GM21526 (cell line): ENCODE measurements at regions not wholly inside any gene's neighbourhood (a gene's known extent, or its start where the extent isn't known, plus 50 kb on each side); places are given as distances from the start of the nearest gene placed in this dataset.
A peak's percentile ranks its signal among the peaks of the same experiment; 100 is the strongest.
"Not testable (repeated sequence)": the region's sequence is repeated elsewhere in the genome, so short reads cannot be mapped to it uniquely, and the experiment has no call there.

Experiments
- ATAC-seq: cut with Tn5 transposase; IDR thresholded peaks from one replicate; pipeline ENCODE4 v1.9.1; 2021; ENCODE audit warnings: moderate library complexity; ENCODE audit not compliant: unreplicated experiment, low FRiP score

DNA sequence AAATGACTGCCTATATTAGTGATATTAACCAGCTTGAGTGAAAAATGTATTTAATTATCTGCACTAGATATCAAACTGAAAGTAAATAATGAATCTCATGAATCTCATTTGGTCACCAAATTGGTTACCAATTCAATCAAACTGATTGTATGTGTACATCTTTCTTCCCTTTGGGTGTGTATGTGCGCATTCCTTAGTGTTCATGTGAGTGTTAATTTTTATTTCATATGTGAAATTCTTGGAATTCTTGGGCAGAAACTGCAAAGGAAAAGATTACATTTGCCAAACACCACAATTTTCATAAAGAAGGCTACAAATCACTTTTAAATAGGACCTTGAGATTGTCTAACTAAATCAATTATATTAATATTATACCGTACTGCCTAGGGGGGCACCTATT, 648.4 kb upstream of the MARCKS start:
- no peak for ATAC-seq

DNA sequence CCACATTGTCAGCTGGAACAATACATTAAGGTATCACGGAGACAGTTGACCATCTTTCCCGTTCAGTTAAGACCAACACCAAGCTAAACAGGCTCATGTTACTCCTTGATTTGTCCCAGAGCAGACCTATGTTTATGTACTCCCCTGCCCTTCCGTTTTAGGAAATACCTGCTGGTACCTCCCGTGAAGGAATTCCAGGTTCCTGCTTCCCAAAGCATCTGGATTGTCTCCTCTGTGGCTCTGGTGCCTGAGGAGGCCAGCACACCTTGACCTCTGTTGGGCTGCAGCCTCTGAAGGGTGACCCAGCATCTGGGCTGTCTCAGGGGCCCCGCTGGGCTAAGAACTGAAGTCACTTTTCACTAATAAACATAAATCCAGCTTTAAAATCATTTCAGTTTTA, 647.8 kb upstream of the MARCKS start:
- ATAC-seq, result no peak

DNA sequence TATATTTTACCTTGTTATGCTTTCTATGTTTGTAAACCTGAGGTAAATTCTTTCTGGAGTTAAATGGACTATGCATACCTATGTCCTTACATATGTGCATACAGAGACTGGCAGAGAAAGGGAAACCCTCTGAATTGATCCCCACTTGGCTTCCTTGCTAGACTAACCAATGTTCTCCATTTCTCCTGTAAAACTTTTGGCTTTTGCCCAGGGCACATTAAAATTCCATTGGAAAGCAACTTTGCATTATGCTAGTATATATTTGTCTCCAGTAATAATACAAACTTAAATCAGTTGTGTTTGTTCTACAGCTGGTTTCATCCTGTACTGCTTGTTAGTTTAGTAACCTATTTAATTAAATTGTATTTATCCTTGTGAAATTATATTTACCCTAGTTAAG, 646.0 kb upstream of the MARCKS start:
- ATAC-seq, result no peak

DNA sequence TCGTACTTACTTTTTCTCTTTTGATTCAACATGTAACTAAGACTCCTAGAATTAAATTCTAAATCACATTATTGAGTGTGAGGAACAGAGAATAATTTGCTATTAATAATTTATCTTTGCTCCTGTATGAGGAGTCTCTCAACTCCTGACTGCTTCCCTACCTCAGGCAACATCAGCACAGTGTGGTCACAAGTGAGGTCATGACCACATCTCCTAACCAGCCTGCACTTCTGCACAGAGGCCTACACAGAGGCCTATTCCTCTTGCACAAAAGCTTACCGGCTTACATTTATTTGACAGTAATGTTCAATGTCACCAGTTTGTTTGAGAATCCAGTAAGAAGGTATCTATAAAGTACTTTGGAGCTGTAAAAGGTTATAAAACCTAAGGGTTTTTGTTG, 637.4 kb upstream of the MARCKS start:
- no peak for ATAC-seq

DNA sequence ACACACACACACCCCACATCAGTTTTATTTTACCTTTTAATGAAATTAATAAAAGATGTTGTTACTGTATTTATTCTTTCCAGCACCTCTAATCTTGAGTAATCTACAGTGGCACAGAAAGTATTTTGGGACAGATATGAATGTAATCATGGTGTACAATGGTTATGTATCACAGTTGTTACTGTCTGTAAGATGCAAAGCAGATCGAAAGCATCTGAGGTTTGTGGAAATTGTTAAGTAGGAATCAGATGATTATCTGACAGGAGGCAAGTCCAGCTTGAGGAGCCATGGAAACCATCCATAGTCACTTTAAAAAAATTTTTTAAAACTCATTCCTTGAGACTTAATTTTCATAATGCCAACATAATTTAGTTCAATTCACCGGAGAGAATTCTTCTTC, 636.3 kb upstream of the MARCKS start:
- no peak for ATAC-seq

DNA sequence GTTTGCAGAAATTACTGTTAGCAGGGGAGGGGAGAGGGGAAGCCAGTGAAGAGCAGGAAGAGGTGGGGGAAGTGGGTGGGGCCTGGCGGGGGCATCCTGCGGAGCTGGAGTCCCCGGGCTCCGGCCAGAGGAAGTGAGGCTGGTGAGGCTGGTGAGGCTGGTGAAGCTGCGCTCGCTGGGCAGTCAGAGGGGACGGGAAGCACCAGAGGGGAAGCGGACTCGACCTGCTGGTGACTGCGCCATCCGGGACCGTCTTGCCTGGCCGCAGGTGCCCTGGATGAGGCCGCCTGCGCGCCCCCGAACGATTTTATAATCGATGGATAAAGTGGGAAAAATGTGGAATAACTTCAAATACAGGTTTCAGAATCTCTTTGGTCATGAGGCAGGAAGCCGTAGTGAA, 635.3 kb upstream of the MARCKS start:
- no peak for ATAC-seq

DNA sequence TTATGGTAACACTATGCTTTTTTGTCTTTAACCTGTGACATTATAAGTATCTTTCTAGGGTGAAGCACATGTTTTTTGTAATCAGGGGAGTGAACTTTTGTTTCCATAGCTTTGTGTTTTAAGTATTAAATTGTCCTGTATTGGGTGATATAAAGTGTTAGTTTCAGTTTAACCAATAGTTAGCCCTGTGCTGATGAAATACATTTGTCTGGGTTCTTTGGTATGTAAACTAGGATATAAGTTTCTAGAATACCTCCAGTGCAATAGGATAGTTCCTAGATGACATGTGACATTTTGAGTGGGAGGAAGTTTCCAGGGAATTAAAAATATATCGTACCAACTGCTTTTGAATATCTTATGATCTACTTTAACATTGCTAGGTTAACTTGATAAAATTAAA, 611.0 kb upstream of the MARCKS start:
- ATAC-seq, result no peak

DNA sequence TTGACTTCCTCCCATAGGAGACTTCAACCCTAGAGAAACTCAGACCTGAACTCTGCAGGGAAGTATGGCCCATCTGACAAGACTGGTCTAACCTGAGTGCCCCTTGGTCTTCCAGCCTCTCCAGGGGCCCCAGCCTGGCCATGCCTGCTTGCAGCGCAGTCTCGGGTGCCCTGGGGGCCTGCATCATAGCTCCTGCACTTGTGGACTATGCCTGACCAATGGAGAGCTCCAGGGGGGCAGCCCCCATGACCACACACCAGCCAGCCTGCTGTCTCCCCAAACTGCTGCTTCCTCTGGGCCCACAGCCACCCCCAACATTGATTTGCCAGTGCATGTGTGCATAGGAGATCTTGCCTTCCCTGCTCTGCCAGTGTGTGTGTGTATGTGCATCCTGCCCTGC, 608.6 kb upstream of the MARCKS start:
- ATAC-seq, result no peak

DNA sequence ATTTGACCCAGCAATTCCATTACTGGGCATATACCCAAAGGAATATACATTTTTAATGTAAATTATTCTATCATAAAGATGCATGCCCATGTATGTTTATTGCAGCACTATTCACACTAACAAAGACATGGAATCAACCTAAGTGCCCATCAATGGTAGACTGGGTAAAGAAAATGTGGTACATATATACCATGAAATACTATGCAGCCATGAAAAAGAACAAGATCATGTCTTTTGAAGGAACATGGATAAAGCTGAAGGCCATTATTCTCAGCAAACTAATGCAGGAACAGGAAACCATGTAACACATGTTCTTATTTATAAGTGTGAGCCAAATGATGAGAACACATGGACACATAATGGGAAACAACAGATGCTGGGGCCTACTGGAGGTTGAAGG, 603.0 kb upstream of the MARCKS start:
- not testable (repeated sequence) for ATAC-seq

DNA sequence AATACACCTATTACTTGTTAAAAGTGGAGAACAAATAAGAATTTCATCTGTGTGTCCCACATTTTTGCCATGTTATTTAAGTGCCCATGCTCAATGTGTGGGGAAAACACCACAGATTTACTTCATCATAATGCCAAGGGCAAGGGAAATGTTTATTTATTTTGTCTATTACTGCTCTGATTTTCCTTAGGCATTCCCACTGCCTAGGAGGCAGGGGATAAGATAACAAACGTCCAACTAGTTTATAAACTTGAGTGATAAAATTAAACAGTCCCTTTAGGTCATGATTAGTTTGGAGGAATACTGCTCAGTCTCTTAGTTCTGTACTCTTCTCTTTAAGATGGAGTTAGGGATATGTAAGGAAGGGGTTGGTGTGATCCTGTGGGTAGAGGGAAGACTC, 598.4 kb upstream of the MARCKS start:
- no peak for ATAC-seq

DNA sequence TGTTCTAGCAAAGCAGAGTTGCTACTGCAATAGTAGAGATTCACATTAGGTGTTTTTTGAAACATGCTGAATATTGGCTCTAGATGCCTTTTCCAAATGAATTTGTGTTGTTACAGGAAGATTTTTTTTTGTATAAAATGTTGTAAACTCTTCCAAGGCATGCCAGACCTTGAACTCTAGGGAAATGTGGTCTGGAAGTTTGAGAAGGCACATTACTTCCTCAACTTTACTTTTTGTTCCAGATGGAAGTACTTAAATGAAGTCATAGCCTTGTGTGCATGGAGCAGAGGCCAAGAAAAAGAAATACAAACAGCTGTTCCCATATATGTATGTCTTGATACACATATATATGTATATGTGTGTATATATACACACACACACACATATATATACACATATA, 585.7 kb upstream of the MARCKS start:
- ATAC-seq, result no peak

DNA sequence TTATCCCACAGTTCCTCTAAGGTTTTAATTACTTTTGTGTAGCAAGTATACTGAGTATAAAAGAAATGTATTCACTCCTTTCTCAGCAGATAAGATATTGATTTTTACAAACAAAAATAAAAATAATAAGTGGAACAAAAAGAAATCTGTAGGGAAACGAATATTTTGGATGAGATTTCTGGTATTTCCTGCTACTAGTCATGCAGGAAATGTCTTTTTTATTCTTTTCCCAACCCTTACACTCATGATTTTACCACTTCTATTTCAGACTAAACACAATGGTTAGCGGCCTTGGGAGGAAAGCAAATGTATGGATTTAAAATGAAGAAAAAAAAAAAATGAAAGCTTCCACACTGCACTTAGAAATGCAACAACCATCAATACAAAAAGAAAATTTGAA, 580.5 kb upstream of the MARCKS start:
- ATAC-seq, result no peak

DNA sequence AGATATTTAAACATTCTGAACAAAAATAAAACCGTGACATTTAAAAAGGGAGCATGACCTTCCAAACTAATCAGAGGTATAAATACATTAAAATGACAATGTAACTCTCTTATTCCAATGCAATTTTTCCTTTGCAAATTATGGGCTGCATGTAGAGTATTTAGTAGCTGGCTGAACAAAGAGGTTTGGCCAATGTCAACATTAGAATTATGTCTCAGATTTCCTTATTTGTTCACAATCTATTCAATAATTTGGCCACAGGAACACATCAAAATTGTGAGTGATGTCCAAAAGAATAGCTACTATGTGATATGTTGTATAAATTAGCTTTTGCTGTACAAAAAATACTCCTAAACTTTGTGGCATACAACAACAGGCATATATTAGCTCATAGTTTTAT, 580.0 kb upstream of the MARCKS start:
- ATAC-seq, result no peak

DNA sequence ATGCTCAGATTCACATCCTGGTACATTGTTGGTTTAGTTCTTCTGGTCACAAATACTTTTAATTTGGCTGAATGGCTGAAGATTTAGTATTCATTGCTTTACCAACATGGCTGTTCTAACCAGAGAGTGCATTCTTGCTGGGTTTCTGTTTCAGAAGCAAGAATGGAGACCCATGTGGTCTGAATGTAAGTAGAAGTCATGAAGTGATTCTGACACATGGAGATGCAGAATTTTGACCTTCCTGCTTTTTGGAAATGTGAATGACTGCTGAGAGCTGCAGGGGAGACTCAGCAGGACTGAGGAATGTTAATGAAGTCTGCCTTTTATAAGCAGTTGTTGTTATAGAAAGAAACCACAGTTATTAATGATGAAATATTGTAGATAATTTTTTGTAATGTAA, 576.1 kb upstream of the MARCKS start:
- no peak for ATAC-seq

DNA sequence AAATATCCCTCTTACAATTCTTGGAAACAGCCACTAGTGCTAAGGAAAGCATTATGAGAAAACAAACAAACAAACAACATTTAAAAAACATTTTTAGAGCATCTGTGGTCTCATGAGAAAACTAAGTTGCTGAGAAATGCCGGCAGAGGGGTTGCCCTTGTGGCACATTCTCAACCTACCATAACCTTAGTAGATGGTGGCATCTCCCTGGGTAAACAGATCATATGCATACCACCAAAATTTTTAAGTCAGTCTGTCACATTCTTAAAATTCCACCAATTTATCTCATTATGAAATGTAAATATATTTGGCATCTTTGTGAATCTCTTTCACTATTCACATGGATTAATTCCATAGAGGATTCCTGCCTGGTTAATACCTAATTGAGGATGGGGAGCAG, 575.7 kb upstream of the MARCKS start:
- no peak for ATAC-seq

DNA sequence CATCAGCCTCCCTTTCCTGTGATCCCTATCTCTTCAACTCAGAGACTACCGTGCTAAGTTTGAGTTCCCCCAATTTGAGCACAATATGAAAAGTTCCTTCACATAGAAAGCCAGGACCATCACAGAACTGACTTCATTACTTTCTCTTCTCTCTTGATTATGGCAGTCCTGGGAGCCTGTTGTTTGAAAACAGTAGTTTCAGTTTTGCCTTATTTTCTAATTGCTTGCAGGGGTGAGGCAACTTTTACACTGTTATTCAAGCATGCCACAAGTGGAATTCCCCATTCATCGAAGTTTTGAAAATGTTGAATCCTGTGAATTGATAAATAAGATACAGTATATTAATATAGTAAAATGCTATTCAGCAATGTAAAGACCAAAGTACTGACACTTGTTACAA, 569.7 kb upstream of the MARCKS start:
- no peak for ATAC-seq

DNA sequence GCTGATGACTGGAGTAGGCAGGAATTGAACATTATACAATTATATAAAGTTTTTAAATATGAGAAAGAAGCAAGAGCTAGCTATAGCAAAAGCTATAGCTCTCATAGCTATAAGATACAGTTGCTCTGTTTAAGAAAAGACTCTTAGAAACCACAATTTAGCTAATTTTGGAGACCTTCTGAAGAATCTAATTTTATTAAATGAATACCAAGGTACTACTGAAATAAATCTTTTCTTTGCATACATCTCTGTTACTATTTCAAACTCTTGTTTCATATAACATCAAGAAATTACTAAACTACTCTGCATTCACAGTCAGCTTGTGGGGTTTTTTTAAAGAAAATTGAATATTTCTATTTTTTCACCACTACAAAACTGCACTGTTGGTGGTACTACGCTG, 568.7 kb upstream of the MARCKS start:
- ATAC-seq, result no peak

DNA sequence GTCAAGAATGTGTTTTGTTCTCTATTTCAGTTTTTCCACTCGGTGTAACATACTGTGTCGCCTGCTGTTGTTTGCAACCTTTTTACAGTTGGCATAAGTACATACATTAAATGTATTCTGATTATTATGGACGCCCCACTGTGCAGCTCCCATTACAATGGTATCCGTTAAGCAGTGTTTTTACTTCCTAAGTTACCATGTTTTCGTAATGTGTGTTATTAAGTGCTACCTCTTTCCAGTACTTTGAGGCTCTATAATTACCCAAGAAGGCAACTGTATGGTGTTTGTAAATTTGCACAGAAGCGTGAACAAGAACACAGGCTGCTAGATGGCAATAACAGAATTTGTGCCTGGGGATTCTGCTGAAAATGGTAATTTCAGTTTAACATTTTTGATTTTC, 568.0 kb upstream of the MARCKS start:
- no peak for ATAC-seq

DNA sequence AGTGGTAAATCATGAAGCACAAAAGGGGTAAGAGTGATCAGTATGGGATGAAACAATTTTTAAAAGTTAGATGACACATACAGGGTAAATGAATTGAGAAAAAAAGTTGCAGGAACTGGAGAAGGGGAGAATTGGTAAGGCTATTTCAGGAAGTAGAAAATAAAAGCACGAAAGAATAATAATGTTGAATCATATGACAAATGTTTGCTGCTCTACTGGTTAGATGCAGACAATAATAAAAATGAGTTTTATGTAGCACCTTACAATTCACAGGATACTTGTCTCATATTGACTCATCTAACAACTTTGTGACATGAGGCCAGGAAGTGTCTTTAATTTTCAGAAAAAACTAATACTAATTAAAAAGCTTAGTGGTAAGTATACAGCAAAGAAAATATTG, 566.5 kb upstream of the MARCKS start:
- ATAC-seq, result no peak

DNA sequence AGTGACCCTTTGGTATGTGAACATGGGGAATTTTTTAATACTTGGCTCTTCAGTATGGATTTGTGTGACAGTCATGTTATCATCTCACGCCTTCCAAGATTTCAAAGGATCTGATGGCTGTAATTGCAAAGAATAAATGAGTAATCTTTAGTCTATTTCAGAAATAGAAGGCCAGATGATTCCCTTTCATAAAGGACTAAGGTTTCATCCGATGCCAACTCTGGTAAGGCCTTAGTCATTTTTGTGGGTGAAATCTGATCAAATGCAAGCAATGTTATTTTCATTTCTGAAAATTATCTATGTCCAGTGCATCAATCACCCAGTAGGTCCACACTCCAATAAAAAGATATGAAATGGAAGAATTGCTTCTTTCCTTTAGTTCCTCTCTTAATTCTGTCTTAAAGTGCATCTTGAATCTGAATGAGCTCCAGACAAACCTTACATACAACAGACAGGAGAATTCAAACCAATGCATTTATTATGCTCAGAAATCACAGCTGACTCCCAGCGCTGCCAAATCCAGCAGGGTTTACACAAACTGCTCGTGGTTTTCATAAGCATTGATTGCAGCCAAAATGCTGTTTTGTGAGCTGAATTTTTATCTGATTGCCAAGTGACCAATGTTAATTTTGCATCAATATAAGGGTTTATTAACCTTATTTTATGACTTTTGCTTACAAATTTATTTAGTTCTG, 565.2 kb upstream of the MARCKS start:
- no peak for ATAC-seq

DNA sequence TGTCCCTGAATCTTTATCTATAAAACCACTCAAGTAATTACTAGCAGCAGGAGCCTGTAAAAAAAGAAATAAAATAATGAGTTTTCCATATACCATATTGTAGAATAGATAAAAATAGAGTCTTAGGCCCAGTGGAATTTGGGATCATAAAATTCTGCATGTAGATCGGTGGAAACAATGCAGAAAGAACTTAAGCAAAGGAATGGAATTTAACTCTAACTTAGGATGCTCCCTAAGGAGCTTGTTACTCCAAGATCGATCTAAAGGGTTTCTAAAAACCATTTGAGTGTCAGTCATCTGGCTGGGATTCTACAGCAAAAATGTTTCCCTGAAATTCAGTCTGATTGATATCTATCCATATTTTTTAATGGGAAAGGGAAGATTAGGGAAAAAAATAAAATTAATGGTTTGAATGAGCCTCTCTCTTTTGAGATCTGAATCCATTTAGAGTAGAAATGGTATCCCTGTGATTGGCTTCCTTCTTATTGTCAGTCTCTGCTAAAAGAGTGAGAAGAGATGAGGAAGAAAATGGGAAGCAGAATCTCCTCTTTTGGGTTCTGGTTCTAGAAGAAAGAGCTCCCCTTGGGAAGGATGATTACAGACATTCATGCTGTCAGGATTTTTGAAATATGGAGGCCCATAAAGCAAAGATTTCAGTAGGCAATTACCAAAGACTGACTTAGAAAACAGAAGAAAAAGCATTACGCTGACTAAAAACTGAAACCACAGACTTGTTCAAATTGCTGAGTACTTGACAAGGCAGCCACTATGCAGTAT, 564.3 kb upstream of the MARCKS start:
- ATAC-seq, result peak; percentile 87

DNA sequence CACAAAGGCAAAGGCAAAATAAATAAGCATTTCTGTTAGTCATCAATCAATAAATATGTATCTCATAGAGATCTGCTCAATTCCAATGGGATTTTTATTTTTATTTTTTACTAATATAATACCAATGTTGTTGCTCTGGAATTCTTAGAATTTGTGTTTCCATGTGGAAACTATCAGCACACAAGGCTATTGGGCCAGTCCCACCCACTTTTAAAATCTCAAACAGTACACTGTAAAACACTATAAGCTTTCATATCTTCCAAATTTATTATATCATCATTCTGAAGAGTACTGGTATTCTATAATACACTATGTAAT, 563.8 kb upstream of the MARCKS start:
- ATAC-seq, result peak; percentile 14

DNA sequence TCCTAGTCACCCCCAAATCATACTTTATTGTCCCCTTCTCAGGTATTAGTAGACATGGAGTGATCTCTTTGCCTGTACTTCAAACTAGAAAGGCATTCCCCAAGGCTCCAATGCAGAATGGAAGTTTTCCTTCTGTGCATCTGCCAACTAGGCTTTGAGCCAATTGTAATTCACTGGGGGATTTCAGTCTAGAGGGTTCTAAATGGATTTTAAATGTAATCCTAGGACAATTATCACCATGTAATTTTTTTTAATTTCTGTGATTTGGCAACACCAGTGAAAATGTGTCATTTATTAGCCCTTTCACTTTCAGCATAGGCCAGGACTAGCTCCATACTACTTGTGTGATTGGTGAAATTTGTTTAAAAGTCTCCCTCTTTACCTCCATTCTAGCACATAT, 557.6 kb upstream of the MARCKS start:
- no peak for ATAC-seq
